Lower leg skin (tissue), 4 donors: ENCODE measurements at regions not wholly inside any gene's neighbourhood (a gene's known extent, or its start where the extent isn't known, plus 50 kb on each side); places are given as distances from the start of the nearest gene placed in this dataset.

Source experiments
- DNase-seq, 2 donors: peaks; one replicate each; pipeline ENCODE4 v3.0.0-alpha.2; 2019; ENCODE audit warnings: low spot score in 2 of 2
- H3K4me3 ChIP-seq: fragments of 200-600 bp; sonication (generic); 2 replicates; pipeline ENCODE4 v1.5.1; 2017; ENCODE audit warnings: mild to moderate bottlenecking, low read depth; ENCODE audit not compliant: poor library complexity, severe bottlenecking
- CTCF ChIP-seq, 3 donors: fragments of 450-650 bp; IDR thresholded peaks; one replicate each; pipeline ENCODE4 v1.5.1; 2016; ENCODE audit warnings: antibody characterized with exemption in 3 of 3, mild to moderate bottlenecking in 3 of 3, moderate library complexity in 2 of 3
- POLR2A ChIP-seq, 2 donors: fragments of 450-650 bp; IDR thresholded peaks; one replicate each; pipeline ENCODE4 v1.6.1; 2016 to 2017; ENCODE audit warnings: antibody characterized with exemption in 2 of 2, mild to moderate bottlenecking in 1 of 2, moderate library complexity in 1 of 2
- WGBS, 2 donors: methylation state at CpG; one replicate each; pipeline ENCODE4 v1.1.5; 2018; 5-methylcytosine and 5-hydroxymethylcytosine counted together
- intact Hi-C: fragments of 100-400 bp; cut with DNase I; formaldehyde crosslinking; loops from one replicate; pipeline ENCODE4 v1.15.0; 2023; ENCODE audit warnings: low total_unique reads

- intact Hi-C loops: no loop called here
- DNase-seq: no peak
- TF ChIP-seq POLR2A (IDR thresholded peaks at IDR 0.05) (no peak), CTCF (IDR thresholded peaks at IDR 0.05) (no peak)
- H3K4me3 ChIP-seq: no peak overlapping the region
Observed at GRCh38 chr4:35649778-35650177, 594.5 kb downstream of the ARAP2 start.

GRCh38 chr4:35652197-35652596, 592.1 kb downstream of the ARAP2 start:
- DNase-seq: no peak
- 77 to 78% methylated on average over 4 of the region's 4 CpGs for WGBS, 2 donors
- TF ChIP-seq POLR2A (IDR thresholded peaks at IDR 0.05) (no peak), CTCF (IDR thresholded peaks at IDR 0.05) (no peak)
- intact Hi-C loops: no loop called here
- no peak overlapping the region for H3K4me3 ChIP-seq

GRCh38 chr4:35653451-35653850, 590.9 kb downstream of the ARAP2 start:
- no peak overlapping the region for H3K4me3 ChIP-seq
- DNase-seq: no peak
- intact Hi-C loops: no loop called here
- TF ChIP-seq CTCF (IDR thresholded peaks at IDR 0.05): no peak
- TF ChIP-seq POLR2A (IDR thresholded peaks at IDR 0.05): no peak

- no peak for DNase-seq
- no peak overlapping the region for H3K4me3 ChIP-seq
- TF ChIP-seq CTCF (IDR thresholded peaks at IDR 0.05) (no peak), POLR2A (IDR thresholded peaks at IDR 0.05) (no peak)
- 84 to 87% methylated on average over 1 of the region's 1 CpG for WGBS, 2 donors
- intact Hi-C loops: no loop called here
Observed at GRCh38 chr4:35673137-35673536, 571.2 kb downstream of the ARAP2 start.

GRCh38 chr4:35684755-35685154, 559.6 kb downstream of the ARAP2 start:
- no peak for TF ChIP-seq POLR2A (IDR thresholded peaks at IDR 0.05)
- no peak for TF ChIP-seq CTCF (IDR thresholded peaks at IDR 0.05)
- no peak for DNase-seq
- no peak overlapping the region for H3K4me3 ChIP-seq
- intact Hi-C loops: no loop called here
- WGBS, 2 donors: 88 to 92% methylated on average over 1 of the region's 1 CpG

- intact Hi-C loops: no loop called here
- no peak overlapping the region for H3K4me3 ChIP-seq
- no peak for DNase-seq
- TF ChIP-seq POLR2A (IDR thresholded peaks at IDR 0.05): no peak
- no peak for TF ChIP-seq CTCF (IDR thresholded peaks at IDR 0.05)
- WGBS, 2 donors: 38 to 39% methylated on average over 1 of the region's 1 CpG
Observed at GRCh38 chr4:35689870-35690269, 554.4 kb downstream of the ARAP2 start.
